ENCODE measurements at regions not wholly inside any gene's neighbourhood (a gene's known extent, or its start where the extent isn't known, plus 50 kb on each side); places are given as distances from the start of the nearest gene placed in this dataset.

DNA sequence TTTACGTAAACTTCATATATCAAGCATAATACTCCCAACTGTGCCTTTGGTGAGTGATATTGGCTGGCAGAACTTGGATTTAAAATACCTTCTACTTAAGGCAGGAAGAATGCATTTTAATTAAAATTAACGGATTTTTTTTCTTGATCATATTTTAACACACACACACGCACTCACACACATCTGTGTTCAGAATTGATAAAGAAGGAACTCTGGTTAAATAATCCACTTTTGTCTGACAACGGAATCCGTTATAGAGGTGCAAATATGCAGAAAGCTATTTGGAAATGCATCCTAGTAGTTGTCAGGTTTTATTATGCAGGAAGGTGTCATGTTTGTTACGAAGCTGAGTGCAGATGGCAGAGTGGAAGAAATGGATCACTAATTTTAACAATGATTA lies 105.5 kb upstream of the ZNF536 start:
- TF ChIP-seq, protein P1, sequence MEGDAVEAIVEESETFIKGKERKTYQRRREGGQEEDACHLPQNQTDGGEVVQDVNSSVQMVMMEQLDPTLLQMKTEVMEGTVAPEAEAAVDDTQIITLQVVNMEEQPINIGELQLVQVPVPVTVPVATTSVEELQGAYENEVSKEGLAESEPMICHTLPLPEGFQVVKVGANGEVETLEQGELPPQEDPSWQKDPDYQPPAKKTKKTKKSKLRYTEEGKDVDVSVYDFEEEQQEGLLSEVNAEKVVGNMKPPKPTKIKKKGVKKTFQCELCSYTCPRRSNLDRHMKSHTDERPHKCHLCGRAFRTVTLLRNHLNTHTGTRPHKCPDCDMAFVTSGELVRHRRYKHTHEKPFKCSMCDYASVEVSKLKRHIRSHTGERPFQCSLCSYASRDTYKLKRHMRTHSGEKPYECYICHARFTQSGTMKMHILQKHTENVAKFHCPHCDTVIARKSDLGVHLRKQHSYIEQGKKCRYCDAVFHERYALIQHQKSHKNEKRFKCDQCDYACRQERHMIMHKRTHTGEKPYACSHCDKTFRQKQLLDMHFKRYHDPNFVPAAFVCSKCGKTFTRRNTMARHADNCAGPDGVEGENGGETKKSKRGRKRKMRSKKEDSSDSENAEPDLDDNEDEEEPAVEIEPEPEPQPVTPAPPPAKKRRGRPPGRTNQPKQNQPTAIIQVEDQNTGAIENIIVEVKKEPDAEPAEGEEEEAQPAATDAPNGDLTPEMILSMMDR (IDR thresholded peaks at IDR 0.05; ENCODE audit: borderline replicate concordance, insufficient read depth, low read depth, low read length): no peak
- no peak overlapping the region for H3K4me3 ChIP-seq (ENCODE audit: low read depth, low read length)

DNA sequence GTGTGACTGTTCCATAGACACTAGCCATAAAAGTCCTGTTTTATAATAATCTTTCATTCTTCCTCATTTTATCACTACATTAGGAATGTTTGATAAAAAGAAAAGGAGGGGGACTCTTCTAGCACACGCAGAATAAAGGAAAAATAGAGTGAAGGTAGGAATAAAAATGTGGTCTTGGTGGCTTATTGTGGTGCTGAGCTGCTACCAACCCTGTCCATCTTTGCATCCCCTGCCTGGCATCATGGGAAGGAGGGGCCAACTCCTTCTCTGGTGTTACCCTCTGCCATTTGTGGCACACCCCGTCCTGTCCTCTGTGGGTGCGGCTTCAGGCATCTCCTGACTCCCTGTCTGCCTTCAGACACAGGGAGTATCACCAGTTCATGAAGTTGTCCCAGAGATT lies 104.9 kb upstream of the ZNF536 start:
- H3K4me3 ChIP-seq (ENCODE audit: low read depth, low read length): no peak overlapping the region
- TF ChIP-seq, protein P1 (IDR thresholded peaks at IDR 0.05; ENCODE audit: borderline replicate concordance, insufficient read depth, low read depth, low read length): no peak

DNA sequence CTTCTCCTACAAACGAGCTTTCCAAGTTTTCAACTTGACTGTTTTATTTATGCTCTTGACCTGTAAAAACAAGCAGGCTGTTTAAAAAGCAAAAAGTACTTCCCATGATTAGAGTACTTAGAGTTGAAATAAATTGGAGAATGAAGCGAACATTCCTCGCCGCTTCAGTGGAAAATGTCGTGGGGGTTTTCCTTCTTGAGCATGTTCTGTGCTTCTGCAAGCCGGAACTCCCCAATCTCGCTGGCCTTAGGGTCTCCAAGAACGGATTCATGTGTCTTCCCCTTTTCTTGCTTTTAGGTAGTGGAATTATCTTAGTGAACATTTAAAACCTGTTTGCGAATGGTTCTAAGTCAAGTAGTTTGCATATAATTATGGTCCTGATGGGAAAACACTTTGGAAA lies 103.6 kb upstream of the ZNF536 start:
- TF ChIP-seq, protein P1 (IDR thresholded peaks at IDR 0.05; ENCODE audit: borderline replicate concordance, insufficient read depth, low read depth, low read length): no peak
- no peak overlapping the region for H3K4me3 ChIP-seq (ENCODE audit: low read depth, low read length)

DNA sequence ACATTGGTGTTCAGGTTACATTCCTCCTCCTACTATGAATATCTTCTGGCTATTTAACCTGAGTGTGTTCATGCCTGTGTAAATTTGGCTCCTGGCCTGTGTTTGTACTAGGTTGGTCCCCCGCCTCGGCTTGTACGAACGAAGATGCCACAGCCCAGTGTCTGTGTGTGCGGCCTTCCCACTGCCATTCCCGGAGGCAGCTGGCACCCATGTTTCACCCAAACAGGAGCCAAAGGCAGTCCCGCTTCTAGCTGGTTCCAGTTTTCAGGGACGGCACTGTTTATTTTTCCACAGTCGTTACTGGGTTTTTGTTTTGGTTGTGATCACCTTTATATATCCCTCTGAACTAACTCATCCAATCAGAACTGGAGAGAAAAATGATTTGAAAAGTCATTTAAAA lies 102.5 kb upstream of the ZNF536 start:
- TF ChIP-seq, protein P1 (IDR thresholded peaks at IDR 0.05; ENCODE audit: borderline replicate concordance, insufficient read depth, low read depth, low read length): no peak
- no peak overlapping the region for H3K4me3 ChIP-seq (ENCODE audit: low read depth, low read length)

DNA sequence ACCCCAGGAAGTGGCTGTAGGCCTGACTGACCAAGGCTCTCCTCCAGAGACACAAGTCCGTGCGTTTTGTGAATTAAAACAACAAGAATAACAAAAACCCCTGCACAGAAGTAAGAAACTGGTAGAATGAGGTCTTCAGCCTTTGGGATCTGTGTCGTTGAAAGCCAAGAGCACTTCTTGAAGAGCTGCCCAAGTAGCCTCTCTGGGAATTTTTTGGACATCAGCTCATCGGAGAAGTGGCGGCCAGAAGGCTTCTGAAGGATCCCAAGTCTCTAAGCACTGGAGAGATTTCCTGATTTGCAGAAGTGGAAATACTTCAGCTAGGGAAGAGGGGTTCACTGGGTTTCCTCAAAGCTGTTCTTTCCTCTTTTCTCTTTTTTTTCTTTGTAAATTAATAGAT lies 100.4 kb upstream of the ZNF536 start:
- TF ChIP-seq, protein P1 (IDR thresholded peaks at IDR 0.05; ENCODE audit: borderline replicate concordance, insufficient read depth, low read depth, low read length): no peak
- no peak overlapping the region for H3K4me3 ChIP-seq (ENCODE audit: low read depth, low read length)

DNA sequence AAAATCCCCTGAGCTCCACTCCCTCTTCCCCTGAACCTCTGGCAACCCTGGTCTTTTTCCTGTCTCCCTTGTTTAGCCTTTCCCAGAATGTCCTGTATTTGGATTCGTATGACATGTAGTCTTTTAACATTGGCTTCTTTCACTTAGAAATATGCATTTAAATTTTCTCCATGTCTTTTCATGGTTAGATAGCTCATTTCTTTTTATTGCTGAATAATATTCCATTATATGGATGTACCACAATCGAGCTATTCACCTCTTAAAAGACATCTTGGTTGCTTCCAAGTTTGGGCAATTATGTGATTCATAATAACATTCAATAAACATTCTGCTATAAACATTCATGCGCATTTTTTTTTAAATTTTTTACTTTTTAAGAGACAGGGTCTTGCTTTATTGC lies 99.6 kb upstream of the ZNF536 start:
- TF ChIP-seq, protein P1 (IDR thresholded peaks at IDR 0.05; ENCODE audit: borderline replicate concordance, insufficient read depth, low read depth, low read length): no peak
- no peak overlapping the region for H3K4me3 ChIP-seq (ENCODE audit: low read depth, low read length)

DNA sequence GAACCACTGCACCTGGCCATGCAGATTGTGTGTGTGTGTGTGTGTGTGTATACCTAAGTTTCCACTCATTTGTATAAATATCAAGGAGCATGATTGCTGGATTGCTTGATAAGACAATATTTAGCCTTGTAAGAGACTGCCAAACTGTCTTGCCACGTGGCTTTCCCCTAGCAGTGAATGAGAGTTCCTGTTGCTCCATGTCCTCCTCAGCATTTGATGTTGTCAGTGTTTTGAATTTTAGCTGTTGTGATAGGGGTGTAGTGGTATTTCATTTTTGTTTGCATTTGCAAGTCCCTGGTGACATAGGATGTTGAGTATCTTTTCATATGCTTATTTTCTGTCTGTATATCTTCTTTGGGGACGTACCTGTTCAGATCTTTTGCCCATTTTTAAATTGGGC lies 99.0 kb upstream of the ZNF536 start:
- no peak overlapping the region for H3K4me3 ChIP-seq (ENCODE audit: low read depth, low read length)
- TF ChIP-seq, protein P1 (IDR thresholded peaks at IDR 0.05; ENCODE audit: borderline replicate concordance, insufficient read depth, low read depth, low read length): no peak
